ENCODE measurements at regions not wholly inside any gene's neighbourhood (a gene's known extent, or its start where the extent isn't known, plus 50 kb on each side); places are given as distances from the start of the nearest gene placed in this dataset.

GRCh38 chr5:38008198-38008597 is 168.4 kb upstream of the GDNF start:
- TF ChIP-seq POLR2A (IDR thresholded peaks at IDR 0.05; ENCODE audit: extremely low read depth, insufficient read length) (no peak), CTCF (IDR thresholded peaks at IDR 0.05; ENCODE audit: low read depth, low read length) (no peak)
